ENCODE measurements at regions not wholly inside any gene's neighbourhood (a gene's known extent, or its start where the extent isn't known, plus 50 kb on each side); places are given as distances from the start of the nearest gene placed in this dataset.
"Not testable (repeated sequence)": the region's sequence is repeated elsewhere in the genome, so short reads cannot be mapped to it uniquely, and the experiment has no call there.

- Histone ChIP-seq H3K27ac (replicated peaks in 1 of 4) (no peak overlapping the region), H3K36me3 (no peaks in the 10 kb centered on the region), H3K9me3 (no peaks in the 10 kb centered on the region), H3K27me3 (no peaks in the 10 kb centered on the region), H3K4me3 (no peak overlapping the region), H3K4me1 (no peaks in the 10 kb centered on the region)
- intact Hi-C loops (cut with DNase I), result no loop called here
- TF ChIP-seq CTCF (IDR thresholded peaks at IDR 0.05), result no peak
- no peak for TF ChIP-seq POLR2A (IDR thresholded peaks at IDR 0.05; ENCODE audit: low read depth)
- TF ChIP-seq POLR2AphosphoS5 (IDR thresholded peaks at IDR 0.05), result no peak
- TF ChIP-seq EP300 (IDR thresholded peaks at IDR 0.05), result no peak
- 88% methylated on average over 6 of the region's 6 CpGs for WGBS
- DNase-seq (ENCODE audit: extremely low spot score), result no peak
These were observed 60.3 kb upstream of the SHB start for GRCh38 chr9:38129366-38129765.

GRCh38 chr9:38128752-38129270 lies 59.8 kb upstream of the SHB start:
- no peak for DNase-seq (ENCODE audit: extremely low spot score)
- TF ChIP-seq POLR2A (IDR thresholded peaks at IDR 0.05; ENCODE audit: low read depth) (no peak), POLR2AphosphoS5 (IDR thresholded peaks at IDR 0.05) (no peak), CTCF (IDR thresholded peaks at IDR 0.05) (no peak), EP300 (IDR thresholded peaks at IDR 0.05) (no peak)
- Histone ChIP-seq H3K9me3 (no peaks in the 10 kb centered on the region), H3K4me1 (no peaks in the 10 kb centered on the region), H3K4me3 (no peak overlapping the region), H3K27me3 (no peaks in the 10 kb centered on the region), H3K36me3 (no peaks in the 10 kb centered on the region), H3K27ac (replicated peaks in 1 of 4) (no peak overlapping the region)
- 93% methylated on average over 5 of the region's 5 CpGs for whole genome bisulfite sequencing
- intact Hi-C loops (cut with DNase I), result no loop called here

GRCh38 chr9:38127271-38127839 lies 58.3 kb upstream of the SHB start:
- TF ChIP-seq POLR2AphosphoS5 (IDR thresholded peaks at IDR 0.05) (no peak), EP300 (IDR thresholded peaks at IDR 0.05) (no peak), CTCF (IDR thresholded peaks at IDR 0.05) (no peak), POLR2A (IDR thresholded peaks at IDR 0.05; ENCODE audit: low read depth) (no peak)
- Histone ChIP-seq H3K4me1 (no peaks in the 10 kb centered on the region), H3K36me3 (no peaks in the 10 kb centered on the region), H3K9me3 (no peaks in the 10 kb centered on the region), H3K27ac (replicated peaks in 1 of 4) (no peak overlapping the region), H3K27me3 (no peaks in the 10 kb centered on the region), H3K4me3 (no peak overlapping the region)
- DNase-seq (ENCODE audit: extremely low spot score), result no peak
- intact Hi-C loops (cut with DNase I), result no loop called here
- WGBS, result 78% methylated on average over 6 of the region's 6 CpGs

- Histone ChIP-seq H3K4me3 (no peak overlapping the region), H3K27ac (replicated peaks in 1 of 4) (no peak overlapping the region), H3K4me1 (no peaks in the 10 kb centered on the region), H3K36me3 (no peaks in the 10 kb centered on the region), H3K27me3 (no peaks in the 10 kb centered on the region), H3K9me3 (no peaks in the 10 kb centered on the region)
- 73% methylated on average over 5 of the region's 6 CpGs for WGBS
- TF ChIP-seq POLR2A (IDR thresholded peaks at IDR 0.05; ENCODE audit: low read depth) (no peak), CTCF (IDR thresholded peaks at IDR 0.05) (no peak), EP300 (IDR thresholded peaks at IDR 0.05) (no peak), POLR2AphosphoS5 (IDR thresholded peaks at IDR 0.05) (no peak)
- no peak for DNase-seq (ENCODE audit: extremely low spot score)
- intact Hi-C loops (cut with DNase I), result no loop called here
These were observed 57.7 kb upstream of the SHB start for GRCh38 chr9:38126730-38127129.

GRCh38 chr9:38125889-38126288 lies 56.9 kb upstream of the SHB start:
- Histone ChIP-seq H3K27me3 (no peaks in the 10 kb centered on the region), H3K27ac (replicated peaks in 1 of 4) (no peak overlapping the region), H3K36me3 (no peaks in the 10 kb centered on the region), H3K9me3 (no peaks in the 10 kb centered on the region), H3K4me3 (no peak overlapping the region), H3K4me1 (no peaks in the 10 kb centered on the region)
- WGBS, result 89% methylated on average over 7 of the region's 7 CpGs
- no peak for DNase-seq (ENCODE audit: extremely low spot score)
- intact Hi-C loops (cut with DNase I), result no loop called here
- no peak for TF ChIP-seq POLR2A (IDR thresholded peaks at IDR 0.05; ENCODE audit: low read depth)
- TF ChIP-seq EP300 (IDR thresholded peaks at IDR 0.05), result no peak
- TF ChIP-seq POLR2AphosphoS5 (IDR thresholded peaks at IDR 0.05), result no peak
- no peak for TF ChIP-seq CTCF (IDR thresholded peaks at IDR 0.05)

- H3K9me3 ChIP-seq; H3K27ac ChIP-seq (replicated peaks in 1 of 4); intact Hi-C loops (cut with DNase I); H3K27me3 ChIP-seq; H3K4me3 ChIP-seq; H3K36me3 ChIP-seq; DNase-seq (ENCODE audit: extremely low spot score): not testable (repeated sequence)
- WGBS, result 100% methylated on average over 1 of the region's 1 CpG
- peaks cover 0 to 10% (median 0%) of the 10 kb centered on the region in 4 donors for H3K4me1 ChIP-seq
These were observed 54.3 kb upstream of the SHB start for GRCh38 chr9:38123359-38123758.
